Left ventricle myocardium inferior (tissue), 1 donor: ENCODE measurements at regions not wholly inside any gene's neighbourhood (a gene's known extent, or its start where the extent isn't known, plus 50 kb on each side); places are given as distances from the start of the nearest gene placed in this dataset.
"Not testable (repeated sequence)": the region's sequence is repeated elsewhere in the genome, so short reads cannot be mapped to it uniquely, and the experiment has no call there.

Experiments used
- DNase-seq: peaks from one replicate; pipeline ENCODE4 v3.0.0-alpha.2; 2020
- H3K27ac ChIP-seq: fragments of 200-600 bp; replicated peaks from 2 replicates; pipeline ENCODE4 v1.8.0; 2021
- H3K27me3 ChIP-seq: fragments of 200-600 bp; 2 replicates; pipeline ENCODE4 v1.8.0; 2021; ENCODE audit warnings: low read depth
- H3K36me3 ChIP-seq: fragments of 200-600 bp; 2 replicates; pipeline ENCODE4 v1.8.0; 2021
- H3K4me1 ChIP-seq: fragments of 200-600 bp; 2 replicates; pipeline ENCODE4 v1.8.0; 2021
- H3K4me3 ChIP-seq: fragments of 200-600 bp; 2 replicates; pipeline ENCODE4 v1.8.0; 2021; ENCODE audit warnings: mild to moderate bottlenecking, moderate library complexity
- H3K9me3 ChIP-seq: fragments of 200-600 bp; replicated peaks from 2 replicates; pipeline ENCODE4 v1.8.0; 2021
- CTCF ChIP-seq: fragments of 200-600 bp; IDR thresholded peaks from 2 replicates; pipeline ENCODE4 v1.8.0; 2021; ENCODE audit warnings: antibody characterized with exemption, mild to moderate bottlenecking, borderline replicate concordance
- intact Hi-C: fragments of 100-400 bp; cut with micrococcal nuclease; formaldehyde crosslinking; loops from one replicate; pipeline ENCODE4 v1.11.0; 2022
- donor health status: DM: no; HTN: yes; CAD: no; lungs with severe emphysema.

GRCh38 chr14:22105624-22106006, 432.0 kb upstream of the OR4E1 start:
- Histone ChIP-seq H3K4me1 (no peaks in the 10 kb centered on the region), H3K4me3 (no peak overlapping the region), H3K27me3 (peaks cover 23% of the 10 kb centered on the region), H3K9me3 (no peaks in the 10 kb centered on the region), H3K36me3 (no peaks in the 10 kb centered on the region), H3K27ac (no peak overlapping the region)
- intact Hi-C loops = no loop called here
- DNase-seq = no peak
- no peak for TF ChIP-seq CTCF

- intact Hi-C loops = no loop called here
Observed at GRCh38 chr14:22105006-22105623, 431.5 kb upstream of the OR4E1 start.

GRCh38 chr14:22100764-22101120, 427.1 kb upstream of the OR4E1 start:
- H3K4me3 ChIP-seq, H3K4me1 ChIP-seq, intact Hi-C loops, DNase-seq, H3K9me3 ChIP-seq, H3K36me3 ChIP-seq, H3K27ac ChIP-seq: not testable (repeated sequence)
- peaks cover 14% of the 10 kb centered on the region for H3K27me3 ChIP-seq

More at GRCh38 chr14:22105006-22105623, 431.5 kb upstream of the OR4E1 start:
- H3K36me3 ChIP-seq = no peaks in the 10 kb centered on the region
- H3K27me3 ChIP-seq = peaks cover 23% of the 10 kb centered on the region
- H3K9me3 ChIP-seq = no peaks in the 10 kb centered on the region
- H3K27ac ChIP-seq = no peak overlapping the region
- no peak for DNase-seq
- no peaks in the 10 kb centered on the region for H3K4me1 ChIP-seq
- TF ChIP-seq CTCF = no peak
- H3K4me3 ChIP-seq = no peak overlapping the region

- H3K4me1 ChIP-seq = no peaks in the 10 kb centered on the region
- peak; percentile 73 for TF ChIP-seq CTCF
Observed at GRCh38 chr14:22099942-22100763, 426.5 kb upstream of the OR4E1 start.

GRCh38 chr14:22098435-22098834, 424.8 kb upstream of the OR4E1 start:
- H3K27ac ChIP-seq = no peak overlapping the region
- intact Hi-C loops = no loop called here

More at GRCh38 chr14:22099942-22100763, 426.5 kb upstream of the OR4E1 start:
- Histone ChIP-seq H3K9me3 (no peaks in the 10 kb centered on the region), H3K36me3 (no peaks in the 10 kb centered on the region), H3K4me3 (no peak overlapping the region), H3K27ac (no peak overlapping the region), H3K27me3 (peaks cover 10% of the 10 kb centered on the region)
- intact Hi-C loops = no loop called here
- peak; percentile 64 for DNase-seq

More at GRCh38 chr14:22098435-22098834, 424.8 kb upstream of the OR4E1 start:
- no peaks in the 10 kb centered on the region for H3K9me3 ChIP-seq
- no peak for DNase-seq
- H3K27me3 ChIP-seq = peaks cover 3% of the 10 kb centered on the region
- TF ChIP-seq CTCF = no peak
- H3K4me3 ChIP-seq = no peak overlapping the region
- no peaks in the 10 kb centered on the region for H3K36me3 ChIP-seq
- no peaks in the 10 kb centered on the region for H3K4me1 ChIP-seq
